Breast epithelium (tissue), 4 donors: ENCODE measurements at regions not wholly inside any gene's neighbourhood (a gene's known extent, or its start where the extent isn't known, plus 50 kb on each side); places are given as distances from the start of the nearest gene placed in this dataset.
"Not testable (repeated sequence)": the region's sequence is repeated elsewhere in the genome, so short reads cannot be mapped to it uniquely, and the experiment has no call there.

Experiments
- DNase-seq, 2 donors: peaks; one replicate each; pipeline ENCODE4 v3.0.0-alpha.2; 2019; ENCODE audit warnings: low spot score in 2 of 2
- H3K27ac ChIP-seq, 2 donors: fragments of 200-600 bp; sonication (generic) in 1 of 2; one replicate each; pipeline ENCODE4 v1.5.1; 2016 to 2019; ENCODE audit warnings: mild to moderate bottlenecking in 1 of 2
- H3K27me3 ChIP-seq, 2 donors: fragments of 200-600 bp; sonication (generic) in 1 of 2; one replicate each; pipeline versions ENCODE4 v1.5.1 to v1.6.0; 2017 to 2019; ENCODE audit warnings: control low read depth in 1 of 2, mild to moderate bottlenecking in 1 of 2
- H3K36me3 ChIP-seq: fragments of 200-600 bp; one replicate; pipeline ENCODE4 v1.5.1; 2019
- H3K4me1 ChIP-seq, 2 donors: fragments of 200-600 bp; sonication (generic); one replicate each; pipeline ENCODE4 v1.5.1; 2016 to 2019; ENCODE audit warnings: control low read depth in 1 of 2
- H3K4me3 ChIP-seq, 3 donors: fragments of 200-600 bp; sonication (generic); 1 replicate in 2 of 3; 2 replicates in 1 of 3; pipeline ENCODE4 v1.5.1; 2016 to 2019; ENCODE audit warnings: mild to moderate bottlenecking in 3 of 3, moderate library complexity in 2 of 3
- H3K9me3 ChIP-seq, 2 donors: fragments of 200-600 bp; sonication (generic) in 1 of 2; one replicate each; pipeline ENCODE4 v1.5.1; 2016 to 2019; ENCODE audit warnings: control low read depth in 1 of 2
- CTCF ChIP-seq, 3 donors: fragments of 450-650 bp; IDR thresholded peaks; one replicate each; pipeline ENCODE4 v1.5.1; 2016 to 2017; ENCODE audit warnings: antibody characterized with exemption in 3 of 3, mild to moderate bottlenecking in 3 of 3, moderate library complexity in 3 of 3
- POLR2A ChIP-seq: fragments of 450-650 bp; IDR thresholded peaks from one replicate; pipeline ENCODE4 v1.6.1; 2016; ENCODE audit warnings: antibody characterized with exemption, mild to moderate bottlenecking, moderate library complexity
- POLR2AphosphoS5 ChIP-seq, 3 donors: sonication (generic); formaldehyde crosslinking; IDR thresholded peaks; one replicate each; pipeline ENCODE4 v1.6.1; 2017; ENCODE audit warnings: antibody characterized with exemption in 3 of 3
- intact Hi-C: fragments of 100-400 bp; cut with DNase I; formaldehyde crosslinking; loops from one replicate; pipeline ENCODE4 v1.15.1; 2023; ENCODE audit warnings: low total_unique reads

- DNase-seq: no peak
- Histone ChIP-seq H3K4me3 (no peak overlapping the region), H3K9me3 (no peaks in the 10 kb centered on the region), H3K4me1 (no peaks in the 10 kb centered on the region), H3K27ac (no peak overlapping the region), H3K27me3 (no peaks in the 10 kb centered on the region), H3K36me3 (no peaks in the 10 kb centered on the region)
- intact Hi-C loops: no loop called here
- no peak for TF ChIP-seq POLR2AphosphoS5 (IDR thresholded peaks at IDR 0.05)
- no peak for TF ChIP-seq POLR2A
- TF ChIP-seq CTCF (IDR thresholded peaks at IDR 0.05): no peak
Measured at GRCh38 chr5:116730706-116731105, 156.1 kb upstream of the SEMA6A start.

GRCh38 chr5:116730185-116730584, 155.6 kb upstream of the SEMA6A start:
- TF ChIP-seq POLR2A (no peak), CTCF (IDR thresholded peaks at IDR 0.05) (no peak), POLR2AphosphoS5 (IDR thresholded peaks at IDR 0.05) (no peak)

GRCh38 chr5:116727248-116727647, 152.6 kb upstream of the SEMA6A start:
- intact Hi-C loops: no loop called here
- no peaks in the 10 kb centered on the region for H3K4me1 ChIP-seq
- no peak for TF ChIP-seq CTCF (IDR thresholded peaks at IDR 0.05)
- H3K9me3 ChIP-seq: no peaks in the 10 kb centered on the region
- no peak overlapping the region for H3K4me3 ChIP-seq
- no peaks in the 10 kb centered on the region for H3K36me3 ChIP-seq
- DNase-seq: no peak
- H3K27ac ChIP-seq: no peak overlapping the region
- H3K27me3 ChIP-seq: no peaks in the 10 kb centered on the region

More at GRCh38 chr5:116730185-116730584, 155.6 kb upstream of the SEMA6A start:
- intact Hi-C loops: no loop called here
- Histone ChIP-seq H3K9me3 (no peaks in the 10 kb centered on the region), H3K4me1 (no peaks in the 10 kb centered on the region), H3K27me3 (no peaks in the 10 kb centered on the region), H3K4me3 (no peak overlapping the region), H3K36me3 (no peaks in the 10 kb centered on the region), H3K27ac (no peak overlapping the region)
- no peak for DNase-seq

GRCh38 chr5:116726180-116726579, 151.6 kb upstream of the SEMA6A start:
- H3K4me3 ChIP-seq, H3K36me3 ChIP-seq, H3K4me1 ChIP-seq, H3K27me3 ChIP-seq, H3K27ac ChIP-seq, intact Hi-C loops, DNase-seq, H3K9me3 ChIP-seq: not testable (repeated sequence)

GRCh38 chr5:116724971-116725370, 150.3 kb upstream of the SEMA6A start:
- Histone ChIP-seq H3K36me3 (no peaks in the 10 kb centered on the region), H3K4me1 (no peaks in the 10 kb centered on the region), H3K27me3 (no peaks in the 10 kb centered on the region), H3K27ac (no peak overlapping the region), H3K9me3 (no peaks in the 10 kb centered on the region), H3K4me3 (no peak overlapping the region)
- DNase-seq: no peak
- TF ChIP-seq POLR2A: no peak
- no peak for TF ChIP-seq CTCF (IDR thresholded peaks at IDR 0.05)
- no peak for TF ChIP-seq POLR2AphosphoS5 (IDR thresholded peaks at IDR 0.05)
- intact Hi-C loops: no loop called here

GRCh38 chr5:116722651-116723050, 148.0 kb upstream of the SEMA6A start:
- DNase-seq: no peak
- Histone ChIP-seq H3K4me3 (no peak overlapping the region), H3K36me3 (no peaks in the 10 kb centered on the region), H3K4me1 (no peaks in the 10 kb centered on the region), H3K9me3 (no peaks in the 10 kb centered on the region), H3K27me3 (no peaks in the 10 kb centered on the region), H3K27ac (no peak overlapping the region)
- intact Hi-C loops: no loop called here
- no peak for TF ChIP-seq CTCF (IDR thresholded peaks at IDR 0.05)
- no peak for TF ChIP-seq POLR2A
- no peak for TF ChIP-seq POLR2AphosphoS5 (IDR thresholded peaks at IDR 0.05)
